GM12878 (cell line): ENCODE measurements at regions not wholly inside any gene's neighbourhood (a gene's known extent, or its start where the extent isn't known, plus 50 kb on each side); places are given as distances from the start of the nearest gene placed in this dataset.

Experiments
- ATAC-seq: fragments of 200-7000 bp; cut with Tn5 transposase; 3 replicates; pipeline ENCODE4 v1.9.1; 2020; ENCODE audit warnings: mild to moderate bottlenecking, moderate library complexity
- BruUV-seq: library from RNA; stranded (reverse); fragments of 400-500 nt; replicated peaks from 2 replicates; lab custom pipeline; 2021; lab: Mats Ljungman, UMichigan
- CTCF ChIA-PET: fragments of 300-600 bp; sonication (Branson Sonifier 250); formaldehyde crosslinking; extraction: SDS; loops from one replicate; lab custom pipeline; 2021; ENCODE audit warnings: inconsistent platforms; lab: Yijun Ruan, JAX
- POLR2A ChIA-PET: fragments of 350-600 bp; formaldehyde crosslinking; extraction: SDS; loops from one replicate; lab custom pipeline; 2021; ENCODE audit warnings: inconsistent platforms; lab: Charles Lee
- RAD21 ChIA-PET: fragments of 300-600 bp; sonication (Branson Sonifier 250); formaldehyde crosslinking; loops from one replicate; lab custom pipeline; 2023; ENCODE audit warnings: antibody characterized with exemption; ENCODE audit not compliant: unreplicated experiment; lab: Charles Lee
- SMC1A ChIA-PET: fragments of 300-600 bp; sonication (Branson Sonifier 250); formaldehyde crosslinking; loops from one replicate; lab custom pipeline; 2023; ENCODE audit not compliant: unreplicated experiment, uncharacterized antibody; lab: Charles Lee
- DNase-seq: peaks from one replicate; pipeline ENCODE4 v3.0.0-alpha.2; 2011; ENCODE audit warnings: low read depth, low spot score
- FAIRE-seq: peaks from 3 replicates; lab custom pipeline; 2011; peaks lifted over from hg19 to GRCh38; lab: Jason Lieb, UNC
- H2AFZ ChIP-seq: 2 replicates; pipeline ENCODE4 v1.6.0; 2011; ENCODE audit warnings: low read depth, low read length, control low read depth; ENCODE audit not compliant: control insufficient read depth
- H3K27ac ChIP-seq: 2 replicates; pipeline ENCODE4 v1.5.1; 2011; ENCODE audit warnings: control low read depth; ENCODE audit not compliant: control insufficient read depth, insufficient read depth
- H3K27me3 ChIP-seq, 2 experiments: replicated peaks in 1 of 2; 2 replicates each; pipeline versions ENCODE4 v1.6.0 to v1.6.1; 2011; ENCODE audit warnings: low read length in 1 of 2; ENCODE audit not compliant: control insufficient read depth in 2 of 2, insufficient read depth in 2 of 2
- H3K36me3 ChIP-seq, 2 experiments: 2 replicates each; pipeline ENCODE4 v1.5.1; 2011; ENCODE audit warnings: low read length in 1 of 2; ENCODE audit not compliant: control insufficient read depth in 2 of 2, insufficient read depth in 2 of 2
- H3K4me1 ChIP-seq: 2 replicates; pipeline ENCODE4 v1.6.1; 2011; ENCODE audit warnings: mild to moderate bottlenecking, low read length, moderate library complexity, mixed read lengths; ENCODE audit not compliant: control insufficient read depth, insufficient read depth
- H3K4me2 ChIP-seq: 2 replicates; pipeline ENCODE4 v1.6.0; 2011; ENCODE audit warnings: control low read depth; ENCODE audit not compliant: control insufficient read depth, insufficient read depth
- H3K4me3 ChIP-seq: fragments of 200-600 bp; sonication (generic); 2 replicates; pipeline ENCODE4 v1.5.1; 2016
- H3K79me2 ChIP-seq: 2 replicates; pipeline ENCODE4 v1.6.0; 2011; ENCODE audit warnings: low read length; ENCODE audit not compliant: control insufficient read depth, insufficient read depth
- H3K9ac ChIP-seq: 2 replicates; pipeline ENCODE4 v1.8.0; 2011; ENCODE audit warnings: low read length, control low read depth, mixed read lengths; ENCODE audit not compliant: control insufficient read depth, insufficient read depth
- H3K9me3 ChIP-seq: replicated peaks from 3 replicates; pipeline ENCODE4 v1.5.1; 2011; ENCODE audit warnings: mild to moderate bottlenecking, low read length; ENCODE audit not compliant: control insufficient read depth, insufficient read depth
- H4K20me1 ChIP-seq: 2 replicates; pipeline ENCODE4 v1.6.0; 2011; ENCODE audit not compliant: control insufficient read depth, insufficient read depth
- BACH1 ChIP-seq: fragments of 450-650 bp; IDR thresholded peaks from 2 replicates; pipeline ENCODE4 v1.6.1; 2017; ENCODE audit warnings: mild to moderate bottlenecking, borderline replicate concordance
- BHLHE40 ChIP-seq, 2 experiments: fragments of 450-650 bp in 1 of 2; IDR thresholded peaks; 2 replicates each; pipeline ENCODE4 v1.6.1; 2011 to 2017; ENCODE audit warnings: low read depth in 2 of 2, borderline replicate concordance in 1 of 2, improper control_type of control experiment in 1 of 2, low read length in 1 of 2, mild to moderate bottlenecking in 1 of 2
- CEBPZ ChIP-seq: fragments of 150-350 bp; IDR thresholded peaks from 2 replicates; pipeline ENCODE4 v1.6.1; 2016; ENCODE audit warnings: low read depth, low read length
- EGR1 ChIP-seq, 2 experiments: IDR thresholded peaks; 1 replicate in 1 of 2; 2 replicates in 1 of 2; pipeline ENCODE4 v1.6.1; 2011 to 2012; ENCODE audit warnings: low read depth in 2 of 2, low read length in 2 of 2, borderline replicate concordance in 1 of 2, mild to moderate bottlenecking in 1 of 2, moderate library complexity in 1 of 2
- NFXL1 ChIP-seq: fragments of 450-650 bp; IDR thresholded peaks from 2 replicates; pipeline ENCODE4 v1.6.1; 2017; ENCODE audit warnings: antibody characterized with exemption, mild to moderate bottlenecking, borderline replicate concordance
- POLR2AphosphoS5 ChIP-seq: IDR thresholded peaks from 2 replicates; pipeline ENCODE4 v1.6.1; 2011; ENCODE audit warnings: mild to moderate bottlenecking, low read length, inconsistent platforms
- ZBTB11 ChIP-seq: fragments of 450-650 bp; formaldehyde crosslinking; IDR thresholded peaks from 2 replicates; pipeline ENCODE4 v1.5.0; 2022; ENCODE audit warnings: mild to moderate bottlenecking, missing genetic modification characterization
- WGBS: methylation state at CpG from one replicate; pipeline ENCODE4 v1.1.6; 2016; ENCODE audit warnings: low lambda C conversion rate; ENCODE audit not compliant: insufficient replicate concordance, insufficient coverage; ENCODE audit errors: missing lambda C conversion rate; 5-methylcytosine and 5-hydroxymethylcytosine counted together
- in situ Hi-C: fragments of 300-500 bp; cut with MboI; formaldehyde crosslinking; loops from 9 replicates; pipeline ENCODE4 v1.14.3; 2018; ENCODE audit warnings: mixed read lengths
- intact Hi-C: fragments of 100-400 bp; cut with micrococcal nuclease; formaldehyde crosslinking; loops from one replicate; pipeline ENCODE4 v1.14.2; 2022; ENCODE audit not compliant: unreplicated experiment
- TF ChIP-seq, protein P1 (sequence below): IDR thresholded peaks from 2 replicates; pipeline ENCODE4 v1.6.1; 2011; ENCODE audit warnings: borderline replicate concordance, low read depth, mild to moderate bottlenecking, moderate library complexity, low read length; ENCODE audit not compliant: insufficient read depth, poor library complexity, severe bottlenecking

DNA sequence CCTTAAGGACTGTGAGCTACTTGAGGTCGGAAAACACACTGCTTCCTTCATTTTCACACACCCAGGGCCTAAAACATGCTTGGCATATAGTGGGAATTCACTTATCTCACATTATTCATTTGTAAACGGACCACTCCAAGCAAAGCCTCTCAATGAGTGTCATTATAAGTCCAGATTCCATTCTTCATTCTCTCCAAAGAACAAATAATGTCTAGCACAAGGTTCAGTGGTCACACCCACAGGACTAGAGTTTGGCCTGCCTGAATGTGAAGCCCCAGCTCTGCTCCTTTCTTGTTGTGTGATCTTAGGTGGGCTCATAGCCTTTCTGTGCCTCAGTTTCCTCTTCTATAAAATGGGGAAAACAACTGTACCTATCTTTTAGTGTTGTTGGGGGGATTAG lies 119.6 kb upstream of the NDP start:
- intact Hi-C loops: no loop called here
- DNase-seq (no peak), FAIRE-seq (no peak), ATAC-seq (no peak)
- Histone ChIP-seq H2AFZ (no peak overlapping the region), H4K20me1 (no peaks in the 10 kb centered on the region), H3K79me2 (no peaks in the 10 kb centered on the region), H3K27ac (no peak overlapping the region), H3K9ac (no peak overlapping the region), H3K4me3 (no peak overlapping the region), H3K9me3 (no peaks in the 10 kb centered on the region), H3K36me3 (no peaks in the 10 kb centered on the region), H3K4me2 (no peak overlapping the region), H3K4me1 (no peaks in the 10 kb centered on the region), H3K27me3 (no peaks in the 10 kb centered on the region)
- ChIA-PET SMC1A (no interaction called here), CTCF (no interaction called here), RAD21 (no interaction called here), POLR2A (no interaction called here)
- in situ Hi-C loops: no loop called here
- 3% methylated on average over 2 of the region's 2 CpGs for WGBS
- TF ChIP-seq, protein P1, sequence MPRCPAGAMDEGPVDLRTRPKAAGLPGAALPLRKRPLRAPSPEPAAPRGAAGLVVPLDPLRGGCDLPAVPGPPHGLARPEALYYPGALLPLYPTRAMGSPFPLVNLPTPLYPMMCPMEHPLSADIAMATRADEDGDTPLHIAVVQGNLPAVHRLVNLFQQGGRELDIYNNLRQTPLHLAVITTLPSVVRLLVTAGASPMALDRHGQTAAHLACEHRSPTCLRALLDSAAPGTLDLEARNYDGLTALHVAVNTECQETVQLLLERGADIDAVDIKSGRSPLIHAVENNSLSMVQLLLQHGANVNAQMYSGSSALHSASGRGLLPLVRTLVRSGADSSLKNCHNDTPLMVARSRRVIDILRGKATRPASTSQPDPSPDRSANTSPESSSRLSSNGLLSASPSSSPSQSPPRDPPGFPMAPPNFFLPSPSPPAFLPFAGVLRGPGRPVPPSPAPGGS: no peak
- no peak for TF ChIP-seq POLR2AphosphoS5
- TF ChIP-seq EGR1 (IDR thresholded peaks at IDR 0.05; ENCODE audit: borderline replicate concordance in 1 of 2, low read depth in 2 of 2, low read length in 2 of 2): no peak
- TF ChIP-seq, all 136 proteins: peak for 0
- BruUV-seq: no TSS peak

DNA sequence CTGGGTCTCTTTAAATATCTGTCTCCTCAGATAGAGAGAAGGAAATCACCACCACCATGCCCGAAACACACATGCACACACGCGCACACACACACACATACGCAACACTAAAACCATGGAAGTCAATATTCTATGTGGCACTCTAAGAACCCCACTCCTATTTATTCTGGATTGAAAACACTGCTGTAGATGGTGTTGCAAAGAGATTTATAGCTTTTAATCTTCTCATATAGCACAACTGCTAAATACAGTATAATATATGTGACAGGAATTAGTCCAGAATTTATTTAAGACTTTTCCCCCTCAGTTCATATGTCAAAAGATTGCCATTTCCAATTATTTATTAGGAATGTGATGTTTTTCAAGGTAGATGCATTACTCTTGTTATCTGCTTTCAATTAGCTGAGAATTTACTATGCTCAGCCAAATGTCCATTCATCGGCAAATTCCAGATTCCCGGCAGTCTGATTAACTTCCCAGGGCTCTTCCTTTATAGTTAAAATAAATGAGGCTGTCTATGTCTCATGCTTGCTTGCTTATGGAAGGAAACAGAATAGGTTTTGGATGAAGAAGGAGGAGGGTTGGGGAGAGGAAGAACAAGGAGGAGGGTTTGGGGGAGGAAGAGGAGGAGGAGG lies 115.4 kb upstream of the NDP start:
- ChIA-PET RAD21 (no interaction called here), POLR2A (no interaction called here), SMC1A (no interaction called here), CTCF (no interaction called here)
- H3K9me3 ChIP-seq: no peaks in the 10 kb centered on the region
- H3K4me2 ChIP-seq: no peak overlapping the region
- H4K20me1 ChIP-seq: no peaks in the 10 kb centered on the region
- WGBS: 83% methylated on average over 6 of the region's 6 CpGs
- DNase-seq: no peak
- no peak for ATAC-seq
- no peak overlapping the region for H2AFZ ChIP-seq
- no peak overlapping the region for H3K4me3 ChIP-seq
- no peak overlapping the region for H3K27ac ChIP-seq
- no peaks in the 10 kb centered on the region for H3K4me1 ChIP-seq
- no peaks in the 10 kb centered on the region for H3K79me2 ChIP-seq
- intact Hi-C loops (no loop called here), in situ Hi-C loops (no loop called here)
- H3K27me3 ChIP-seq: no peaks in the 10 kb centered on the region
- no peaks in the 10 kb centered on the region for H3K36me3 ChIP-seq
- FAIRE-seq: no peak
- no TSS peak for BruUV-seq
- H3K9ac ChIP-seq: no peak overlapping the region
- no peak for TF ChIP-seq BACH1
- TF ChIP-seq CEBPZ: no peak
- no peak for TF ChIP-seq NFXL1
- TF ChIP-seq ZBTB11 (CRISPR knock-in tag): no peak
- no peak for TF ChIP-seq BHLHE40 (IDR thresholded peaks at IDR 0.05; ENCODE audit: borderline replicate concordance in 1 of 2, low read depth in 2 of 2, low read length in 1 of 2)
